ENCODE measurements at regions not wholly inside any gene's neighbourhood (a gene's known extent, or its start where the extent isn't known, plus 50 kb on each side); places are given as distances from the start of the nearest gene placed in this dataset.
"Not testable (repeated sequence)": the region's sequence is repeated elsewhere in the genome, so short reads cannot be mapped to it uniquely, and the experiment has no call there.

GRCh38 chr14:21874946-21875345 is 201.3 kb upstream of the OR4E1 start:
- no peak for DNase-seq (ENCODE audit: low spot score in 2 of 2)
- Histone ChIP-seq H3K9me3 (no peaks in the 10 kb centered on the region), H3K27me3 (ENCODE audit: low read depth) (peaks cover 4% of the 10 kb centered on the region; the same call in 1 of the 2 replicates), H3K4me3 (no peak overlapping the region), H3K36me3 (replicated peaks) (no peaks in the 10 kb centered on the region), H3K4me1 (no peaks in the 10 kb centered on the region)
- in situ Hi-C loops (cut with MboI; ENCODE audit: low sequenced_read_pairs), result no loop called here

- Histone ChIP-seq H3K4me1 (no peaks in the 10 kb centered on the region), H3K4me3 (no peak overlapping the region), H3K9me3 (no peaks in the 10 kb centered on the region), H3K27me3 (ENCODE audit: low read depth) (peaks cover 4% of the 10 kb centered on the region; the same call in 1 of the 2 replicates), H3K36me3 (replicated peaks) (no peaks in the 10 kb centered on the region)
- no peak for DNase-seq (ENCODE audit: low spot score in 2 of 2)
- in situ Hi-C loops (cut with MboI; ENCODE audit: low sequenced_read_pairs), result no loop called here
Observed at GRCh38 chr14:21874167-21874566, 200.5 kb upstream of the OR4E1 start.

- Histone ChIP-seq H3K36me3 (replicated peaks) (no peaks in the 10 kb centered on the region), H3K27me3 (ENCODE audit: low read depth) (no peaks in the 10 kb centered on the region), H3K9me3 (no peaks in the 10 kb centered on the region), H3K4me3 (no peak overlapping the region), H3K4me1 (no peaks in the 10 kb centered on the region)
- peak; percentile 31 to 69 for DNase-seq (ENCODE audit: low spot score in 2 of 2)
- in situ Hi-C loops (cut with MboI; ENCODE audit: low sequenced_read_pairs), result no loop called here
Observed at GRCh38 chr14:21868442-21869046, 194.9 kb upstream of the OR4E1 start.

- in situ Hi-C loops (cut with MboI; ENCODE audit: low sequenced_read_pairs), result no loop called here
- H3K4me1 ChIP-seq, result no peaks in the 10 kb centered on the region
- no peaks in the 10 kb centered on the region for H3K36me3 ChIP-seq (replicated peaks)
- DNase-seq (ENCODE audit: low spot score in 2 of 2), result no peak
- H3K9me3 ChIP-seq, result no peaks in the 10 kb centered on the region
- no peaks in the 10 kb centered on the region for H3K27me3 ChIP-seq (ENCODE audit: low read depth)
- H3K4me3 ChIP-seq, result no peak overlapping the region
Observed at GRCh38 chr14:21867541-21867940, 193.9 kb upstream of the OR4E1 start.

GRCh38 chr14:21866479-21866878 is 192.9 kb upstream of the OR4E1 start:
- H3K4me3 ChIP-seq, result no peak overlapping the region
- in situ Hi-C loops (cut with MboI; ENCODE audit: low sequenced_read_pairs), result no loop called here
- DNase-seq (ENCODE audit: low spot score in 2 of 2), result no peak
- no peaks in the 10 kb centered on the region for H3K4me1 ChIP-seq
- H3K27me3 ChIP-seq (ENCODE audit: low read depth), result no peaks in the 10 kb centered on the region
- no peaks in the 10 kb centered on the region for H3K36me3 ChIP-seq (replicated peaks)
- H3K9me3 ChIP-seq, result no peaks in the 10 kb centered on the region

GRCh38 chr14:21863289-21863688 is 189.7 kb upstream of the OR4E1 start:
- no peak overlapping the region for H3K4me3 ChIP-seq
- H3K9me3 ChIP-seq, result no peaks in the 10 kb centered on the region
- no peaks in the 10 kb centered on the region for H3K4me1 ChIP-seq
- DNase-seq (ENCODE audit: low spot score in 2 of 2), result no peak
- H3K36me3 ChIP-seq (replicated peaks), result no peaks in the 10 kb centered on the region
- in situ Hi-C loops (cut with MboI; ENCODE audit: low sequenced_read_pairs), result no loop called here
- H3K27me3 ChIP-seq (ENCODE audit: low read depth), result peaks cover 2% of the 10 kb centered on the region; the same call in 1 of the 2 replicates

GRCh38 chr14:21861153-21861552 is 187.5 kb upstream of the OR4E1 start:
- Histone ChIP-seq H3K9me3 (no peaks in the 10 kb centered on the region), H3K4me1 (no peaks in the 10 kb centered on the region), H3K4me3 (no peak overlapping the region), H3K36me3 (replicated peaks) (no peaks in the 10 kb centered on the region), H3K27me3 (ENCODE audit: low read depth) (peaks cover 2% of the 10 kb centered on the region; the same call in 1 of the 2 replicates)
- no peak for DNase-seq (ENCODE audit: low spot score in 2 of 2)
- in situ Hi-C loops (cut with MboI; ENCODE audit: low sequenced_read_pairs), result no loop called here

- Histone ChIP-seq H3K4me1 (no peaks in the 10 kb centered on the region), H3K9me3 (no peaks in the 10 kb centered on the region), H3K36me3 (replicated peaks) (no peaks in the 10 kb centered on the region), H3K27me3 (ENCODE audit: low read depth) (peaks cover 2% of the 10 kb centered on the region; the same call in 1 of the 2 replicates), H3K4me3 (no peak overlapping the region)
- DNase-seq (ENCODE audit: low spot score in 2 of 2), result peak in 1 of 2 experiments; percentile 40
- in situ Hi-C loops (cut with MboI; ENCODE audit: low sequenced_read_pairs), result no loop called here
Observed at GRCh38 chr14:21860172-21860571, 186.6 kb upstream of the OR4E1 start.

GRCh38 chr14:21852775-21853174 is 179.2 kb upstream of the OR4E1 start:
- no peaks in the 10 kb centered on the region for H3K9me3 ChIP-seq
- H3K4me3 ChIP-seq, result no peak overlapping the region
- no peak for DNase-seq (ENCODE audit: low spot score in 2 of 2)
- H3K36me3 ChIP-seq (replicated peaks), result no peaks in the 10 kb centered on the region
- in situ Hi-C loops (cut with MboI; ENCODE audit: low sequenced_read_pairs), result no loop called here
- H3K27me3 ChIP-seq (ENCODE audit: low read depth), result no peaks in the 10 kb centered on the region
- H3K4me1 ChIP-seq, result no peaks in the 10 kb centered on the region

- no peaks in the 10 kb centered on the region for H3K27me3 ChIP-seq (ENCODE audit: low read depth)
- in situ Hi-C loops (cut with MboI; ENCODE audit: low sequenced_read_pairs), result no loop called here
- H3K4me3 ChIP-seq, result no peak overlapping the region
- no peaks in the 10 kb centered on the region for H3K9me3 ChIP-seq
- H3K36me3 ChIP-seq (replicated peaks), result no peaks in the 10 kb centered on the region
- no peaks in the 10 kb centered on the region for H3K4me1 ChIP-seq
- DNase-seq (ENCODE audit: low spot score in 2 of 2), result peak; percentile 35 to 74
Observed at GRCh38 chr14:21852061-21852664, 178.5 kb upstream of the OR4E1 start.

- H3K4me3 ChIP-seq; in situ Hi-C loops (cut with MboI; ENCODE audit: low sequenced_read_pairs); DNase-seq (ENCODE audit: low spot score in 2 of 2); H3K4me1 ChIP-seq; H3K27me3 ChIP-seq (ENCODE audit: low read depth); H3K36me3 ChIP-seq (replicated peaks); H3K9me3 ChIP-seq: not testable (repeated sequence)
Observed at GRCh38 chr14:21846902-21847301, 173.3 kb upstream of the OR4E1 start.

GRCh38 chr14:21846227-21846885 is 172.7 kb upstream of the OR4E1 start:
- Histone ChIP-seq H3K36me3 (replicated peaks) (no peaks in the 10 kb centered on the region), H3K9me3 (no peaks in the 10 kb centered on the region), H3K27me3 (ENCODE audit: low read depth) (no peaks in the 10 kb centered on the region), H3K4me3 (no peak overlapping the region), H3K4me1 (no peaks in the 10 kb centered on the region)
- in situ Hi-C loops (cut with MboI; ENCODE audit: low sequenced_read_pairs), result no loop called here
- DNase-seq (ENCODE audit: low spot score in 2 of 2), result peak; percentile 19 to 70

GRCh38 chr14:21840765-21841164 is 167.1 kb upstream of the OR4E1 start:
- H3K4me3 ChIP-seq, result no peak overlapping the region
- no peaks in the 10 kb centered on the region for H3K9me3 ChIP-seq
- DNase-seq (ENCODE audit: low spot score in 2 of 2), result peak in 1 of 2 experiments; percentile 8
- no peaks in the 10 kb centered on the region for H3K36me3 ChIP-seq (replicated peaks)
- in situ Hi-C loops (cut with MboI; ENCODE audit: low sequenced_read_pairs), result no loop called here
- no peaks in the 10 kb centered on the region for H3K27me3 ChIP-seq (ENCODE audit: low read depth)
- H3K4me1 ChIP-seq, result no peaks in the 10 kb centered on the region

GRCh38 chr14:21833836-21834235 is 160.2 kb upstream of the OR4E1 start:
- Histone ChIP-seq H3K4me1 (no peaks in the 10 kb centered on the region), H3K9me3 (no peaks in the 10 kb centered on the region), H3K36me3 (replicated peaks) (no peaks in the 10 kb centered on the region), H3K4me3 (no peak overlapping the region), H3K27me3 (ENCODE audit: low read depth) (no peaks in the 10 kb centered on the region)
- in situ Hi-C loops (cut with MboI; ENCODE audit: low sequenced_read_pairs), result no loop called here
- no peak for DNase-seq (ENCODE audit: low spot score in 2 of 2)
